ENCODE measurements at regions not wholly inside any gene's neighbourhood (a gene's known extent, or its start where the extent isn't known, plus 50 kb on each side); places are given as distances from the start of the nearest gene placed in this dataset.

GRCh38 chr5:3230254-3230653, 365.4 kb upstream of the IRX1 start:
- no peaks in the 10 kb centered on the region for H3K4me1 Mint-ChIP-seq
- H3K4me3 Mint-ChIP-seq = no peak overlapping the region
- peaks cover 15% of the 10 kb centered on the region for H3K27me3 Mint-ChIP-seq (ENCODE audit: low read depth, poor library complexity)
- H3K9me3 Mint-ChIP-seq = peaks cover 7% of the 10 kb centered on the region
- no peak for DNase-seq
- H3K27ac Mint-ChIP-seq = no peak overlapping the region
- no peak for TF ChIP-seq CTCF (IDR thresholded peaks at IDR 0.05)
- H3K36me3 Mint-ChIP-seq (ENCODE audit: low read depth) = no peaks in the 10 kb centered on the region

GRCh38 chr5:3226196-3226920, 369.3 kb upstream of the IRX1 start:
- Mint-ChIP-seq H3K27me3 (ENCODE audit: low read depth, poor library complexity) (peaks cover 19% of the 10 kb centered on the region), H3K36me3 (ENCODE audit: low read depth) (no peaks in the 10 kb centered on the region), H3K27ac (no peak overlapping the region), H3K4me3 (no peak overlapping the region), H3K9me3 (no peaks in the 10 kb centered on the region), H3K4me1 (no peaks in the 10 kb centered on the region)
- DNase-seq = no peak
- TF ChIP-seq CTCF (IDR thresholded peaks at IDR 0.05) = no peak

- H3K36me3 Mint-ChIP-seq (ENCODE audit: low read depth) = no peaks in the 10 kb centered on the region
- H3K27ac Mint-ChIP-seq = no peak overlapping the region
- no peak for TF ChIP-seq CTCF (IDR thresholded peaks at IDR 0.05)
- no peaks in the 10 kb centered on the region for H3K4me1 Mint-ChIP-seq
- no peaks in the 10 kb centered on the region for H3K9me3 Mint-ChIP-seq
- no peak overlapping the region for H3K4me3 Mint-ChIP-seq
- DNase-seq = no peak
- H3K27me3 Mint-ChIP-seq (ENCODE audit: low read depth, poor library complexity) = peaks cover 29% of the 10 kb centered on the region
These were observed 370.3 kb upstream of the IRX1 start for GRCh38 chr5:3225201-3225960.

GRCh38 chr5:3222924-3223323, 372.7 kb upstream of the IRX1 start:
- no peaks in the 10 kb centered on the region for H3K4me1 Mint-ChIP-seq
- no peak overlapping the region for H3K27ac Mint-ChIP-seq
- peaks cover 23% of the 10 kb centered on the region for H3K27me3 Mint-ChIP-seq (ENCODE audit: low read depth, poor library complexity)
- H3K9me3 Mint-ChIP-seq = no peaks in the 10 kb centered on the region
- H3K4me3 Mint-ChIP-seq = no peak overlapping the region
- DNase-seq = no peak
- no peak for TF ChIP-seq CTCF (IDR thresholded peaks at IDR 0.05)
- H3K36me3 Mint-ChIP-seq (ENCODE audit: low read depth) = no peaks in the 10 kb centered on the region

GRCh38 chr5:3221432-3221831, 374.2 kb upstream of the IRX1 start:
- Mint-ChIP-seq H3K36me3 (ENCODE audit: low read depth) (no peaks in the 10 kb centered on the region), H3K4me3 (no peak overlapping the region), H3K27me3 (ENCODE audit: low read depth, poor library complexity) (peaks cover 30% of the 10 kb centered on the region), H3K9me3 (no peaks in the 10 kb centered on the region), H3K4me1 (peaks cover 7% of the 10 kb centered on the region), H3K27ac (no peak overlapping the region)
- no peak for TF ChIP-seq CTCF (IDR thresholded peaks at IDR 0.05)
- DNase-seq = no peak
